ENCODE measurements at regions not wholly inside any gene's neighbourhood (a gene's known extent, or its start where the extent isn't known, plus 50 kb on each side); places are given as distances from the start of the nearest gene placed in this dataset.

GRCh38 chr16:35296962-35297653 lies 1837.7 kb downstream of the TP53TG3F start:
- no peak for DNase-seq (ENCODE audit: low read depth)

- no peak for DNase-seq (ENCODE audit: low read depth)
Observed at GRCh38 chr16:35298460-35299243, 1839.2 kb downstream of the TP53TG3F start.

GRCh38 chr16:35302859-35303258 lies 1843.4 kb downstream of the TP53TG3F start:
- no peak for DNase-seq (ENCODE audit: low read depth)

GRCh38 chr16:35305476-35305875 lies 1846.1 kb downstream of the TP53TG3F start:
- DNase-seq (ENCODE audit: low read depth) = peak; percentile 3

DNA sequence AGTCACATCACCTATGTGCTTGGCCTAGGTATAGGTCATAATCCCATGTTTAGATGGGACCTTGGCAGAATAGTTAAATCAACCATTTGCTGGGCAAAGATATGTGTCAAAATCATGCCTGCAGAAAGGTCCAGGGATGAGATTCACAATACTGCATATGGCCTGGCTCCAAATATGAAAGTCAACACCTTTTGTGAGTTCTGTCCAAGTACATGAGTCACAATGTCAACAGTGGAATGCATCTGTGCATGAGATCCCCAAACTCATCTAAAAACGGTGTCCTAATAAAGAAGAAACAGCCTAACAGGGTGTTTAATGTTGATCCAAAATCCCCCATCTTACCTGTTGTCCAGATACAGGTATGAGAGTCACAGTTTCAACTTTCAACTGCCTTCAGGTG lies 1847.5 kb downstream of the TP53TG3F start:
- no peak for DNase-seq (ENCODE audit: low read depth)

GRCh38 chr16:35308674-35309073 lies 1849.3 kb downstream of the TP53TG3F start:
- no peak for DNase-seq (ENCODE audit: low read depth)

DNA sequence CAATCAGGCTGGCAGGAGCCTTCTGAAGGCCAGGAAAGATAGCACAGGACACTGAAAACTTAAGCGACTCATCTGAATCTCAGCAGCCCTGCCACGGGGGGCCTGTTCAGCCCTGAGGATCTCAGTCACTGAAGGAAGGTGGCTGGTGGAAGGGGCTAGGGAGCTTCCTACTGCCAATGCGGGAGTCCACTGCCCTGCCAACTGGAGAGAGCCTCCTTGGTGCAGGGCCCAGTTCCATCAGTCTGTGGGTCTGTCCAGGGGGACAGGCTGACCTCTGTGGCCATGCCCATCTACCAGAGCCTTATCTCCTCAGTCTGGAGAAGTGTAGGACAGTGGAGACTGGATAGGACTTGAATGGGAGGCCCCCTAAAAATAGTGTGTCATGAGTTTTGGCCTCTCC lies 1851.6 kb downstream of the TP53TG3F start:
- DNase-seq (ENCODE audit: low read depth) = no peak

GRCh38 chr16:35311475-35311874 lies 1852.1 kb downstream of the TP53TG3F start:
- DNase-seq (ENCODE audit: low read depth) = no peak

DNA sequence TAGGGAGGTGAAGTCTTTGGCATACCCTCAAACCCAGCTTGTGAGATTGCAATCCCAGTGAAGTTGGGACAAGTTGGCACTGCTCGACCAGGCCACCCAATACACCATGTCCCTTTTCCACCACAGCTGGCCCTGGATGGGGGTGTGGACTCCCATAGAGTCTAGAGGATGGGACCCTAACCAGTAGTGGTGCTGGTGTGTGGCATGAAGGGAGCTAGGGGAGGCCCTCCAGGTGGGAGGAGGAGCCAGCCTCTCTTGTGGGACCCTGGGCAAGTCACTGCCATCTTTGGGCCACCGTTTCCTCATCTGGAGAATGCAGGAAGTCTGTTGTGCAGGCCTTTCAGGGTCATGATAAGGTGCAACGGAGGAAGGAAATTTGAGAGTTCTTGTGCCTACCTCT lies 1854.9 kb downstream of the TP53TG3F start:
- no peak for DNase-seq (ENCODE audit: low read depth)

- DNase-seq (ENCODE audit: low read depth) = no peak
Observed at GRCh38 chr16:35319536-35320192, 1860.3 kb downstream of the TP53TG3F start.

GRCh38 chr16:35325936-35326335 lies 1866.5 kb downstream of the TP53TG3F start:
- no peak for DNase-seq (ENCODE audit: low read depth)

DNA sequence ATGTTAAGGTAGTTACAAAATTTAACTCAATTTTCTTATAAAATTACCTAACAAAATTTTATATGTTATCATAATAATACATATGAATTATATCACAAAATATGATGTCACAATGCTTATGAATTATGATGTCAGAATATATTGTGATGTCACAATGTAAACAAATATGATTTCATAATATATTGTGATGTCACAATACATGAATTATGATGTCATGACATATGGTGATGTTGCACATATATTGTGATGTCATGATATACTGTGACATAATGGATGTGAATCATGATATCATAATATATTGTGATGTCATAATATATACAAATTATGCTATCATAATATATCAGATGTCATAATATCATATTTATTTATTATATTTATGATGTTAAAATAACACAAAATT lies 1879.9 kb downstream of the TP53TG3F start:
- DNase-seq (ENCODE audit: low read depth) = no peak

DNA sequence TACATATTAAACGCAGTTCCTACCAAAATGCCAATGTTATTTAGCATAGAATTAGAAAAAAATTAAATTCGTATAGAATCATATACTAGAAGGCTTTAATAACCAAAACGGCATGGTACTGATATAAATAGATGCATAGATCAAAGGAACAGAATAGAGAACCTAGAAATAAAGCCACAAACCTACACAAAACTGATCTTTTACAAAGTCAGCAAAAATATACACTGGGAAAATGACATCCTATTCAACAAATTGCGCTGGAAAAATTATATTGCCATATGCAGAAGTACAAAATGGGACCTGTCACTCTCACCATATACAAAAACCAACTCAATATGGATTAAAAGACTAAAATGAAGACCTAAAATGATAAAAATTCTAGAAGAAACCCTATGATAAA lies 1882.6 kb downstream of the TP53TG3F start:
- no peak for DNase-seq (ENCODE audit: low read depth)

DNA sequence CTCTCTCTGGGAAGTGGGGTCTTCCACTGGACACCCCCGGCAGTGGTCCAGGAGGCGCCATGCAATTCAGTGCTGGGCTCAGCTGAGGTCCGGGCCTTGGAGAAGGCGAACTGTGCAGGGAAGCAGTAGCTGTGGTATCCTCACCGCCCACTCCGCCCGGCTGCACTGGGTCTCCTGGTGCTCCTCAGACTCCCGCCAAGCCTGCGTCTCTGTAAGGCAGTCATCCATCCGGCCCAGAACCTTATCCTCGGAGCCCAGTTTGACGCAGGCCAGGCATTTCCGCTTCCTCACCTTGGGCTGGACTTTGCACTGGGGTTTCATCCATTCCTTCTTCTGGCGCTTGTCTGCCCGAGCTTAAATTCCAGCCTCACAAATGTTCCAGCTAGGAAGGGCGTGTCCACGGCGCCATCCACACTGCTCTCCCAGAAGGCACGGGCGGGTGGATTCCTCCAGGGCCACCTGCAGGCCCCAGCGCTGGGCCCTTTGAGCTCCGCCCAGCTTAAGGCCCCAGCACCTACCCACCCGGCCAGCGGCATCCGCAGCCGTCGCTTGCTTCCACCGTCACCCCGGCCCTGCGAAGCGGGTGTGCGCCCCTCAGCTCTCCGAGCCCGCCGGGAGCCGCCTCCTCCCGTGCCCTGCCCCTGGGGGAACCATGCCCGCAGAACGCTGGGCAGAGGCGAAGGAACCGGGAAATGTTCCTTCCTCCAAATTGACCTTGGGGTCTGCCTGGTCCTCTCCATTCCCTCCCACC lies 1884.8 kb downstream of the TP53TG3F start:
- no peak for DNase-seq (ENCODE audit: low read depth)

DNA sequence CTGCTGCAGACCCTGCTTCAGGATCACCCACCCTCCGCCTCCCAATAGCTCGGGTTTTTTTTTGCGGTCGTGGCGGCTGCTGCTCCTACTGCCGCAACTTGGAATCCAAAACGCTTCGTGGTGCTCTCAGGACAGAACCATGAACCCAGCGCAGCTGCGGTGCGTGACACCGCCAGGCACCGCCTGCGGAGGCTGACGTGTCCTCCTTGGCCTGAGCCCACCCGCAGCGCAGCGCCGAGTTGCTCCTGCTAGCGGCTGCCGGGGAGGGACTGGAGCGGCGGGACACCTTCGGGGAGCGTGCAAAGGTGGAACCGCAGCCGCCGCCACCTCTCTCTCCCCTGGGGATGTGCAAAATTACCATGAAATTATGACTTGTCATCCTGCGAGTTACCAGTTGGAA lies 1893.0 kb downstream of the TP53TG3F start:
- DNase-seq (ENCODE audit: low read depth) = no peak

GRCh38 chr16:35363510-35363909 lies 1904.1 kb downstream of the TP53TG3F start:
- DNase-seq (ENCODE audit: low read depth) = no peak

DNA sequence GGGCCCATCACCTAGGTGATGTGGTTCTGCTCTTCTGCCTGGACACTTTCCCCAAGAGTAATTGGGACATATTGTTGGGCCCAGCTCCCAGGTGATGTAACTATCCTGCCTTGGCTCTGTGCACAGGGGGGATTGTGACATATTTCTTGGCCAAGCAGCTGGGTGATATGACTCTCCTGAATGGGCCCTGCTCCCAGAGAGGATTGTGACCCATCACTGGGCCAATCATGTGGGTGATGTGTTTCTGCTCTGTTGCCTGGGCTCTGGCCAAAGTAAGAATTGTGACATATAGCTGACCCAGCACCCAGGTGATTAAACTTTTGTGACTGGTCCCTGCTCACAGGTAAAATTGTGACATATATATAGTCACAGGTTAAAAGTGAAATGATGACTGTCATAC lies 1904.9 kb downstream of the TP53TG3F start:
- no peak for DNase-seq (ENCODE audit: low read depth)

DNA sequence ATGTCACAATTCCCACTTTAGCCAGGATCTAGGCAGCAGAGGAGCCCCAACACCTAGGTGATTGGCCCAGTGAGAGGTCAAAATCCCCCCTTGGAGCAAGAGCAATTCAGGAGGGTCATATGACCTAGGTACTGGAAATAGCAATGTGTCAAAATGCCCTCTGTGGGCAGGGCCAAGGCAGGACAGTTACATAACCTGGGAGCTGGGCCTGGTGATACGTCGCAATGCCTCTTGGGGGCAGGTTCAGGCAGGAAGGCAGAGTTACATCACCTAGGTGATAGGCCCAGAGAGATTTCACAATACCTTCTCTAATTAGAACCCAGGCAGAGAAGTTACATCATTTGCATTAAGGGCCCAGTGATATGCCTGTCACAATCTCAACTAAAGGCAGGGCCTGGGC lies 1906.3 kb downstream of the TP53TG3F start:
- no peak for DNase-seq (ENCODE audit: low read depth)

- DNase-seq (ENCODE audit: low read depth) = no peak
Observed at GRCh38 chr16:35370617-35371016, 1911.2 kb downstream of the TP53TG3F start.

- no peak for DNase-seq (ENCODE audit: low read depth)
Observed at GRCh38 chr16:35377142-35377541, 1917.7 kb downstream of the TP53TG3F start.

DNA sequence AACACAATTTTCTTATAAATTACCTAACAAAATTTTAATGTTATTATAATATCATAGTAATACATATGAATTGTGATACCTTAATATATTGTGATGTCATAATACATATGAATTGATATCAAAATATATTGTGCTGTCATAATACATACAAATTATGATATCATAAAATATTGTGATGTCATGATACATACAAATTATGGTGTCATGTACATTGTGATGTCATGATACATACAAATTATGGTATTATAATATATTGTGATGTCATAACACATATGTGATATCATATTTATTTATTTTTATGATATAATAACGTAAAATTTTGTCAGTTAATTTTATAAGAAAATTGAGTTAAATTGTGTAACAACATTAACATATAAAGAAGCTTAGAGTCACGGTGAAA lies 1927.2 kb downstream of the TP53TG3F start:
- no peak for DNase-seq (ENCODE audit: low read depth)

- DNase-seq (ENCODE audit: low read depth) = peak; percentile 56
Observed at GRCh38 chr16:35391328-35391727, 1931.9 kb downstream of the TP53TG3F start.
